Stimulated activated naive B cell treated with anti-CD40 and anti-IgM and Interleukin-4, amounts not matched to agents 10 μg/mL and 1 μg/mL and 100 μg/mL, for 72 hours (primary cell): ENCODE measurements at regions not wholly inside any gene's neighbourhood (a gene's known extent, or its start where the extent isn't known, plus 50 kb on each side); places are given as distances from the start of the nearest gene placed in this dataset.
A peak's percentile ranks its signal among the peaks of the same experiment; 100 is the strongest.
"Not testable (repeated sequence)": the region's sequence is repeated elsewhere in the genome, so short reads cannot be mapped to it uniquely, and the experiment has no call there.

Experiments used
- ATAC-seq, 2 donors: fragments of 150-1000 bp; cut with Tn5 transposase; replicated peaks; 2 replicates each; pipeline ENCODE4 v1.10.0; 2021; ENCODE audit warnings: moderate library complexity in 1 of 2
- DNase-seq: peaks from one replicate; pipeline ENCODE4 v3.0.0; 2021
- H3K27ac Mint-ChIP-seq: one replicate; pipeline ENCODE4 v1.8.0; 2022; ENCODE audit warnings: mild to moderate bottlenecking, mixed read lengths
- H3K27me3 Mint-ChIP-seq, 2 donors: one replicate each; pipeline ENCODE4 v1.8.0; 2022; ENCODE audit warnings: mixed read lengths in 2 of 2
- H3K36me3 Mint-ChIP-seq, 2 donors: one replicate each; pipeline ENCODE4 v1.8.0; 2022; ENCODE audit warnings: mixed read lengths in 2 of 2, mild to moderate bottlenecking in 1 of 2
- H3K4me1 Mint-ChIP-seq, 2 donors: one replicate each; pipeline ENCODE4 v1.8.0; 2022; ENCODE audit warnings: mixed read lengths in 2 of 2, mild to moderate bottlenecking in 1 of 2
- H3K4me3 Mint-ChIP-seq, 2 donors: one replicate each; pipeline ENCODE4 v1.8.0; 2022; ENCODE audit warnings: mild to moderate bottlenecking in 2 of 2, mixed read lengths in 2 of 2, moderate library complexity in 1 of 2
- H3K9me3 Mint-ChIP-seq, 2 donors: one replicate each; pipeline ENCODE4 v1.8.0; 2022; ENCODE audit warnings: mixed read lengths in 2 of 2, mild to moderate bottlenecking in 1 of 2

DNA sequence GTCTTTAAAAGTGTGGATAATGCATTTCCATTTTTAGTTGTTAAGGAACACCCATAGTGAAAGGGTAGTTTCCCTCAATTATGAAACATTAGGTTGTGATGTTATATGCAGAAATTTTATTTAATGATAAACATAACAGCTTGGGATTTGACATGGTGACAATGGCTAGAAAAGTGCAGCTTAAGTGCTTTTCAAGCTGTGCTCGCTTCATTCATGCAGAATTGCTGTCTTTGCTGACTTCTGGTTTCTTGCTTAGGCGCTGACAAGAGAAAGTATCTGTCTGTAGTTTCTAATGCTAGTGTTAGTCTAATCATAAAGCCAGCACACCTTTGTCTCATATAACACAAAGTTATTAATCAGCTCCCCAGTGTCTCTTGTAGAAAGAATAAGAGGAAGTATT lies 170.0 kb downstream of the ARL5B start:
- DNase-seq: no peak
- H3K4me1 Mint-ChIP-seq: no peaks in the 10 kb centered on the region
- no peak overlapping the region for H3K27ac Mint-ChIP-seq
- H3K36me3 Mint-ChIP-seq: no peaks in the 10 kb centered on the region
- H3K27me3 Mint-ChIP-seq: no peaks in the 10 kb centered on the region
- no peak for ATAC-seq
- H3K4me3 Mint-ChIP-seq: no peak overlapping the region
- H3K9me3 Mint-ChIP-seq: no peaks in the 10 kb centered on the region

DNA sequence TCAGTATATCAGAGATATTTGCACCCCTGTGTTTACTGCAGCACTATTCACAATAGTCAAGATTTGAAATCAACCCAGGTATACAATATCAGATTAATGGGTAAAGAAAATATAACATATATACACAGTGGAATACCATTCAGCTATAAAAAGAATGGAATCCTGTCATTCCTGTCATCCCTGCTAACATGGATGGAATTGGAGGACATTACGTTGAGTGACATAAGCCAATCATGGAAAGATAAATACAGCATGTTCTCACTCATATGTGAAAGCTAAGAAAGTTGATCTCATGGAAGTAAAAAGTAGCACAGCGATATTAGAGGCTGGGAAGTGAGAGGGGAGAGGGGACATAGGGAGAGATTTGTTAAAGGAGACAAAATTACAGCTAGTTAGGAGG lies 171.0 kb downstream of the ARL5B start:
- Mint-ChIP-seq H3K27ac (no peak overlapping the region), H3K36me3 (no peaks in the 10 kb centered on the region), H3K9me3 (peaks cover 2% of the 10 kb centered on the region in 2 donors), H3K4me3 (no peak overlapping the region), H3K4me1 (no peaks in the 10 kb centered on the region), H3K27me3 (no peaks in the 10 kb centered on the region)
- no peak for ATAC-seq
- no peak for DNase-seq

DNA sequence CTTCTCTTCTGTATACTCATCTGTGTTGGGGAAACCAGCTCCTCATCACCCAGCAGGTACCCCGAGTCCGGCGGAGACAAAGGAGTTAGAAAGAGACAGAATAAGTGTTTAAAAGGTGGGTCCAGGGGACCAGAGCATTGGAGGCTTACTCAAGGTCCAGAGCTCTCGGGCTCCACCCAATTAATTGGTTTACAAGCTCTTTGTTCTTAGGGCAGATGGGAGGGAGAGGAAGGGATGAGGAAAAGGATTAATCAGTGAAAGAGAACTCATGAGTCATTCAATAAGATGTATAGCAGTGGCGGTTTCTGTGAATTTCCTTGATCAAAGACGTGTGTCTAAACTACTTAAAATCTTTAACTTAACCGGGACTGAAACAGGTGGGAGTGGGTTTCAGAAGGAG lies 192.0 kb upstream of the MALRD1 start:
- H3K4me1 Mint-ChIP-seq, H3K27ac Mint-ChIP-seq, DNase-seq, H3K9me3 Mint-ChIP-seq, ATAC-seq, H3K4me3 Mint-ChIP-seq, H3K36me3 Mint-ChIP-seq, H3K27me3 Mint-ChIP-seq: not testable (repeated sequence)

DNA sequence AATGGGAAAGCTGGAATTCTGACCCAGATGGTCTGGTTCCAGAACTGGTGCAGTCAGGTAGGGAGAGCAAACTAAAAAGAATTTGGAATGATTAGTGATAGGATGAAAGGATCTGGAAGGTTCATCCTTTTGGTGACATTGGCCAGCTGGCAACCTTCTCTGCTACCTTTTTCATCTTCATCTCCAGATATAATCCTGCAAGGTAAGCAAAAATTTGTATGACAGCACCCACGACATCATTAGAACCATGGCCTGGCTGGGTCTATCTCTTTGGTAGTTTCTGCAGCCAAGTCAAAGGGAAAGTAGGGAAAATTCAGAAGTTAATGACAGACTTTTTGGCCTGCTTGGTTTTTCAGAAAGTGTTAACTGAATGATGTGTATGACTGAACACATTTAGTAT lies 188.9 kb upstream of the MALRD1 start:
- peaks cover 4 to 8% of the 10 kb centered on the region in 2 donors for H3K9me3 Mint-ChIP-seq
- ATAC-seq: no peak
- no peaks in the 10 kb centered on the region for H3K36me3 Mint-ChIP-seq
- H3K27me3 Mint-ChIP-seq: no peaks in the 10 kb centered on the region
- no peak for DNase-seq
- no peaks in the 10 kb centered on the region for H3K4me1 Mint-ChIP-seq
- no peak overlapping the region for H3K4me3 Mint-ChIP-seq
- no peak overlapping the region for H3K27ac Mint-ChIP-seq

DNA sequence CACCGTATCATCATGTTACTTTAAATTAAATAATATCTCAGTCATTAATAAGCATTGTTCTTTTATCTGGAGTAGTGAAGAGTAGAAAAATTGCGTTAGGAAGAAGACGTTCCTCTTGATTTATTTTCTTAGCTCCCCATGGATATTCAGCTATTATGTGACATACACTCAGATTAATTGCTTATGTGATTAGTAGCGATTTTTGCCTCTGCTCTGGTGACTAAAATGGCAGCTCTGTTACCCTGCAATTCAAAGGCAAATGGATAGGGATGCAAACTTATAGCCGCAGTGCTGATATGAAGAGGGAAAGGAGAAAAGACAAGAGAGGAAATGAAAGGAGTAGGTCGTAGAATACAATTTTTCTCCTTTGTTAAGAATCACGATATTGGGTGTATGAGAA lies 188.4 kb upstream of the MALRD1 start:
- H3K27ac Mint-ChIP-seq: no peak overlapping the region
- no peaks in the 10 kb centered on the region for H3K27me3 Mint-ChIP-seq
- no peak overlapping the region for H3K4me3 Mint-ChIP-seq
- no peak for DNase-seq
- ATAC-seq: no peak
- H3K4me1 Mint-ChIP-seq: no peaks in the 10 kb centered on the region
- no peaks in the 10 kb centered on the region for H3K36me3 Mint-ChIP-seq
- H3K9me3 Mint-ChIP-seq: peaks cover 4 to 8% of the 10 kb centered on the region in 2 donors

DNA sequence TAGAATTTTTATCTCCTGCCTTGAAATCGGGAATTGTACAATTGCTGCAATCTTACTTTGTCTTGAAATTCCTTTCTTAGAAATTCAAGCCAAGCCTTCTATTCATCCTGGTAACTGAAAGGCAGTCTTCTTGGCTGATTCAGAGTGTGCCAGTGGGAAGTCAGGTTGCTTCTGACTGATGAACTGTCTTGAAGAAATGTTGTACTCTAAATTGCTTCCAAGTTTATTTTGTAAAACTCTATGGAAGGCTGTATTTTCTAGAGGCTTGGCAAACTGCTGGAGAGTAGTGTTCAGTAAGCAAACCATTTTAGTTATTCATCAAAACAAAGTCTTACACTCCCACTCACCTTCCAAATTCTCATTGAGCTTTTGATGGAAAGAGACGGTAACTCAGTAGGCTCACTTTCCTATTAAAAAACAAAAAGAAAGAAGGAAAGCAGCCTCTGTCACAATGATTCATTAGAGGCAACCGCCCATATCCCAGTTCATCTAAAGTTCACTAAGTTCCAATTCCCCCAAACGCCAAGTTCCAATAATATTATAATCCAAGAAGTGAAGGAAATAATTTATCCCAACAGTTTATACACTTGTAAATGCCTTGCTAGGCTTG lies 187.9 kb upstream of the MALRD1 start:
- Mint-ChIP-seq H3K27me3 (no peaks in the 10 kb centered on the region), H3K9me3 (peaks cover 4 to 8% of the 10 kb centered on the region in 2 donors), H3K27ac (no peak overlapping the region), H3K4me1 (no peaks in the 10 kb centered on the region), H3K36me3 (no peaks in the 10 kb centered on the region), H3K4me3 (no peak overlapping the region)
- ATAC-seq (no peak), DNase-seq (no peak)

DNA sequence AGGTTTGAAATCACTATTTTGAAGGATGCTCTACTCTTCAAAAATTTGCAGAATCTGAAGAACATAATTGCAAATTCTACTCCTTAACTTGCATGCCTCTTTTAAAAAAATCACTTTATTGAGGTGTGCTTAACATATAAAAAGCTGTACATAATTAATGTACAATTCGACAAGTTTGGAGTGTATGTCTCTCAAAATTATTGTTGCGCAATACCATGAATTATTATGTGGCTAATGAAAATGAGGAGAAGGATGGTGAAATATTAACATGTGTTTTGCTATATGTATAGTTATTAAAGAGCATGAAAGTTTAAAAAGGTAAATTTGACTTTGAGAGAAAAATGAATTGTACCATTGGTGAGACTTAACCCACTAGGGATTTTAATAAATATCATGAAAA lies 187.2 kb upstream of the MALRD1 start:
- Mint-ChIP-seq H3K4me1 (no peaks in the 10 kb centered on the region), H3K4me3 (no peak overlapping the region), H3K9me3 (peaks cover 4 to 8% of the 10 kb centered on the region in 2 donors), H3K27ac (no peak overlapping the region), H3K27me3 (no peaks in the 10 kb centered on the region), H3K36me3 (no peaks in the 10 kb centered on the region)
- no peak for ATAC-seq
- DNase-seq: no peak

DNA sequence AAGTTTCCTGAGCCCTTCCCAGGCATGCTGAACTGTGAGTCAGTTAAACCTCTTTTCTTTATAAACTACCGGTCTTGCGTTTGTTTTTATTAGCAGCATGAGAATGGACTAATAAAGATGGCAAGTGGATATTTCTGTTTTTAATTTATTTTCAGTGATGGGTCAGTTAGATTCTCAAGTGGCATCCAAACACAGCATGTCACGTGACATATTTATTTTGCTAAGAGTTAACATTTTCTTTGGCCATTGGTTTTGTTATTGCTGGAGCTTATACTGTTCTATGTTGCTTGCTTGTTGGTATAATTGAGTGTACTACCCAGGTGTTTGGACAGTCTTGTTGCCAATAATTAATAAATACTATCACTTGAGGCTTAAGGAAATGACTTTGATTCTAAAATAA lies 181.7 kb upstream of the MALRD1 start:
- H3K9me3 Mint-ChIP-seq: peaks cover 9 to 14% of the 10 kb centered on the region in 2 donors
- H3K27me3 Mint-ChIP-seq: no peaks in the 10 kb centered on the region
- ATAC-seq (no peak), DNase-seq (no peak)
- H3K36me3 Mint-ChIP-seq: no peaks in the 10 kb centered on the region
- no peak overlapping the region for H3K27ac Mint-ChIP-seq
- no peaks in the 10 kb centered on the region for H3K4me1 Mint-ChIP-seq
- no peak overlapping the region for H3K4me3 Mint-ChIP-seq

DNA sequence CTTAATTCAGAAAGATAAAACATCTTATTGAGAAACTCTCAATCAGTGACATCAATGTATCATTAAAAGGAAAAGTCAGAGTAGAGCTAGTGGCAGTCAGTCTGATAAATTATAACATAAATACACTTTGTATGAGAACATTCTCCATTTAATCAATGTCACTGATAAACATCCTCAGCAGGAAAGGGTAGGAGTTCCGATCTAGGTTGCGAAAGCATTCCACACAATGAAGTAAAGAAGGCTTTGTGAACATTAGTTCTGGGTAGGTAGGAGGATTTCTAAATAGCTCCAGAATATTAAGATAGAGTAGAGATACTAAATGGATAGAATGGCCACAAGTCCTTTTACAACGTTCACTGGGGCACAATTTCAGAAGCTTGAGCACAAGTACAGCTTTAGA lies 179.7 kb upstream of the MALRD1 start:
- H3K36me3 Mint-ChIP-seq: no peaks in the 10 kb centered on the region
- no peaks in the 10 kb centered on the region for H3K27me3 Mint-ChIP-seq
- peaks cover 6 to 13% of the 10 kb centered on the region in 2 donors for H3K9me3 Mint-ChIP-seq
- H3K4me1 Mint-ChIP-seq: no peaks in the 10 kb centered on the region
- ATAC-seq (no peak), DNase-seq (no peak)
- H3K27ac Mint-ChIP-seq: no peak overlapping the region
- H3K4me3 Mint-ChIP-seq: no peak overlapping the region

DNA sequence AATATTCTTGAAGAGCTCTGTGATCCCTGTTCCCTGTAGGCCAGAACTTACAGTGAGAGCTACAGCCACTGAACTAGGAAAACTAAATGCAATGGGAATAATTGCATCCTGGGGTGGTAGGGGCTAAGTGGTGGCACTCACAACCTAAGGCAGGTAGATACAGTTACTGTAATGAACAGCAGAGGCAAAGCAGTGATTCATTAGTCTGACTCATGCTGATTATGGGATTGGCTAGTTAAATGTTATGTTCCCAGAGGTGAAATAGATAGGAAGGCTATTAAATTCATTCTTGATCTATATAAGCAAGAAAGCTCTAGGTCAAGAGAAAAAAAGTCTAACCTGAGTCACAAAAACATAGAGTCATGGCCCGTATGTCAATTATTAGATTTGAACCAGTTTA lies 173.1 kb upstream of the MALRD1 start:
- ATAC-seq: no peak
- H3K4me3 Mint-ChIP-seq: no peak overlapping the region
- H3K4me1 Mint-ChIP-seq: no peaks in the 10 kb centered on the region
- H3K9me3 Mint-ChIP-seq: peaks cover 5% of the 10 kb centered on the region in 2 donors
- H3K27ac Mint-ChIP-seq: no peak overlapping the region
- H3K27me3 Mint-ChIP-seq: no peaks in the 10 kb centered on the region
- H3K36me3 Mint-ChIP-seq: no peaks in the 10 kb centered on the region
- DNase-seq: no peak

DNA sequence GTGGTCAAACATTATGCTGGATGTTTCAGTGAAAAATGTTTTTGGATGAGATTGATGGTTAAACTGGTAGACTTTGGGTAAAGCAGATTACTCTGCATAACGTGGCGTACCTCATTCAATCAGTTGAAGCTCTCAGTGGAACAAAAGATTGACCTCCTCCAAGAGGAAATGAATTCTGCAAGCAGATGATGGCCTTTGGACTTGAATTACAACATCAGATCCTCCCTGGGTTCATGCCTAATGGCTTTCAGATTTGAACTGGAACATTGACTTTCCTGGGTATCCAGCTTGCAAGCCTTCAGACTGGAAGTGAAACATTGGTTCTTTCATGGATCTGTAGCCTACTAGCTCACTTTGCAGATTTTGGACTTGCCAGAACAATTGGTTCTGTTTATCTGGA lies 169.3 kb upstream of the MALRD1 start:
- H3K27ac Mint-ChIP-seq: no peak overlapping the region

DNA sequence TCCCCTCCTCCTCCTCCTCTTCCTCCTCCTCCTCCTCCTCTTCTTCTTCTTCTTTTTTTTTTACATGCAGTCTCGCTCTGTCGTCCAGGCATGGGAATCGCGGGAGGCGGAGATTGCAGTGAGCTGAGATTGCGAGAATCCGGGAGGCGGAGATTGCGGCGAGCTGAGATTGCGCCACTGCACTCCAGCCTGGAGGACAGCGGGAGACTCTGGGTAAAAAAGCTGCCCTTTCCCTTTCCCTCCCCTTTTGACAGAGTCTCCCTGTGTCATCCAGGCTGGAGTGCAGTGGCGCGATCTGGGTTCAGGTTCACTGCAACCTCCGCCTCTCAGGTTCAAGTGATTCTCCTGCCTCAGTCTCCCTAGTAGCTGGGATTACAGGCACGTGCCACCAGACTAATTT lies 168.1 kb upstream of the MALRD1 start:
- Mint-ChIP-seq H3K4me3 (no peak overlapping the region), H3K27ac (no peak overlapping the region), H3K9me3 (no peaks in the 10 kb centered on the region), H3K36me3 (no peaks in the 10 kb centered on the region), H3K4me1 (no peaks in the 10 kb centered on the region), H3K27me3 (no peaks in the 10 kb centered on the region)
- no peak for DNase-seq
- no peak for ATAC-seq

More for the DNA sequence above, 169.3 kb upstream of the MALRD1 start:
- Mint-ChIP-seq H3K9me3 (no peaks in the 10 kb centered on the region), H3K36me3 (no peaks in the 10 kb centered on the region), H3K4me3 (no peak overlapping the region), H3K27me3 (no peaks in the 10 kb centered on the region), H3K4me1 (no peaks in the 10 kb centered on the region)
- DNase-seq: no peak
- no peak for ATAC-seq

DNA sequence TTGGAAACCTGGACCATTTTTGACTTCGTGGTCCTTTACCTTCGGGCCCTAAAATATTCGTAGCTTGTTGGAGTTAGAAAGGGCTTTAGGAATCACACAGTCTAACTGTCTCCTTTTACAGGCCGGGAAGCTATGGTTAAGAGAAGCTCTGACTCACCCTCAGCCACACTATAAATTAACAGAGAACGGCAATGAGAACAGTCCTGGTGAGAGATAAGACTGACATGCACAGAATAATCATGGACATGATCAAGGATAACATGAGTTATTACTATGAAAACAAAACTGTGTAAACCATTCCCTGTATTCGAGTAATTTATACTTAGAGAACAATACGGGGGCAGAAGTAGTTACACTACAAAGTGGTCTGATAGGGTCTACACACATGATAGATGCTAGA lies 162.5 kb upstream of the MALRD1 start:
- H3K27me3 Mint-ChIP-seq: no peaks in the 10 kb centered on the region
- DNase-seq: no peak
- H3K27ac Mint-ChIP-seq: no peak overlapping the region
- no peak overlapping the region for H3K4me3 Mint-ChIP-seq
- H3K4me1 Mint-ChIP-seq: no peaks in the 10 kb centered on the region
- no peak for ATAC-seq
- no peaks in the 10 kb centered on the region for H3K9me3 Mint-ChIP-seq
- no peaks in the 10 kb centered on the region for H3K36me3 Mint-ChIP-seq

DNA sequence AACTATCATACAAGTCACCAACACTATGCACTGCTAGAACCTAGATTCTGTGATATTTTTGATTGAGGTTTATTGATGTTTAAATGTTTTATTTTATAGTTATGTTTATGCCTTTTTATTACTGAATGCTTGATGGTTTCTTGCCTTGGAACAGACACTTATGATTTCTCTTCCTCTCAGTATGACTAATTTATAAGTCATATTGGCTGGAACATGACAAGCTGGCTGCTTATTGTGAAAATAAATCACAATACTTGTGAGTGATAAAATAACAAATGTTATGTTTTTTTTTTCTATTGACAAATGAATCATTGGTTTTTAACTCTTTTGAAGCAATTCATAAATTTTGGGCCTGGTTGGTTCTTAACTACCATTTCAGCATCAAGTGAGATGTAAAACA lies 142.0 kb upstream of the MALRD1 start:
- Mint-ChIP-seq H3K4me3 (no peak overlapping the region), H3K27ac (no peak overlapping the region), H3K4me1 (no peaks in the 10 kb centered on the region), H3K27me3 (no peaks in the 10 kb centered on the region), H3K36me3 (no peaks in the 10 kb centered on the region), H3K9me3 (peaks cover 7 to 8% of the 10 kb centered on the region in 2 donors)
- ATAC-seq (no peak), DNase-seq (no peak)

DNA sequence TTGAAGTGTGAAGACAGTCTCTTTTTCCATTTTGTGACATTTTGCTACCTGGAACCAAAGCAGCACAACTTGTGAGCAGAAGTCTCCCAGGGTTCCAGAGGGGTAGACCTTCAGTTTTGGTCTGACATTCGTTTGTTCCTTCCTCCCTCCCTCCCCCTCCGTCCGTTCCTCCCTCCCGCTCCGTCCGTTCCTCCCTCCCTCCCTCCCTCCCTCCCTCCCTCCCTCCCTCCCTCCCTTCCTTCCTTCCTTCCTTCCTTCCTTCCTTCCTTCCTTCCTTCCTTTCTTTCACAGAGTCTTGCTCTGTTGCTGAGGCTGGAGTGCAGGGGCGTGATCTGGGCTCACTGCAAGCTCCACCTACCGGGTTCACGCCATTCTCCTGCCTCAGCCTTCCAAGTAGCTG lies 131.2 kb upstream of the MALRD1 start:
- not testable (repeated sequence) for H3K27ac Mint-ChIP-seq, H3K4me1 Mint-ChIP-seq, ATAC-seq, H3K9me3 Mint-ChIP-seq, H3K36me3 Mint-ChIP-seq, H3K4me3 Mint-ChIP-seq, H3K27me3 Mint-ChIP-seq, DNase-seq

DNA sequence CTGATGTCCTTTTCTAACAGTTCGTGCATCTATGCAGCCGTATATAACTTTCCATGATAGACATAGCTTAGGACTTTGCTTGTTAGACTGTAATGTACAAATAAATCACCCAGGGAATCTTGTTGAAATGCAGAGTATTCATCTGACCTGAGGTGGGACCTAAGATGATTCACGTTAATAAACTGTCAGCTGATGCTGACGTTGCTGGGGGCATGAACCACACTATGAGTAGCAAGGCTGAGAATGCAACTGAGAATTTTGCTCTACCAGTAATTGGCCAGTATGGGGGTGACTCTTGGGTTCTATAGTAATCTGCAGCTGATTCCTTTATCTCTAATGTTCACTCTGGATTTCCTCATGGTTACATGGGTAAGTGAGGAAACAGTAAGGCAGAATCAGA lies 130.1 kb upstream of the MALRD1 start:
- DNase-seq (no peak), ATAC-seq (peak in 1 of 2 donors; percentile 12)
- Mint-ChIP-seq H3K9me3 (peaks cover 0 to 2% of the 10 kb centered on the region in 2 donors), H3K4me3 (no peak overlapping the region), H3K27ac (no peak overlapping the region), H3K4me1 (no peaks in the 10 kb centered on the region), H3K36me3 (no peaks in the 10 kb centered on the region), H3K27me3 (no peaks in the 10 kb centered on the region)
